Gastrocnemius medialis (tissue), 4 donors: ENCODE measurements at regions not wholly inside any gene's neighbourhood (a gene's known extent, or its start where the extent isn't known, plus 50 kb on each side); places are given as distances from the start of the nearest gene placed in this dataset.

Experiments used
- ATAC-seq, 2 donors: fragments of 150-250 bp; one replicate each; pipeline ENCODE4 v1.9.1; 2016
- DNase-seq, 2 donors: peaks; one replicate each; pipeline ENCODE4 v3.0.0-alpha.2; 2019
- H3K27ac ChIP-seq, 4 donors: fragments of 200-600 bp; sonication (generic); 1 replicate in 1 of 4; 2 replicates in 3 of 4; pipeline ENCODE4 v1.5.1; 2016 to 2018; ENCODE audit warnings: mild to moderate bottlenecking in 2 of 4, moderate library complexity in 1 of 4
- H3K27me3 ChIP-seq, 3 donors: fragments of 200-600 bp; sonication (generic) in 2 of 3; 1 replicate in 1 of 3; 2 replicates in 2 of 3; pipeline versions ENCODE4 v1.5.1 to v1.6.0; 2016 to 2019; ENCODE audit warnings: mild to moderate bottlenecking in 1 of 3, moderate library complexity in 1 of 3
- H3K36me3 ChIP-seq, 2 donors: fragments of 200-600 bp; sonication (generic) in 1 of 2; one replicate each; pipeline ENCODE4 v1.5.1; 2017 to 2018
- H3K4me1 ChIP-seq, 2 donors: fragments of 200-600 bp; sonication (generic) in 1 of 2; one replicate each; pipeline ENCODE4 v1.5.1; 2016 to 2017; ENCODE audit warnings: mild to moderate bottlenecking in 2 of 2
- H3K4me3 ChIP-seq, 4 donors: fragments of 200-600 bp; sonication (generic) in 3 of 4; 1 replicate in 1 of 4; 2 replicates in 3 of 4; pipeline ENCODE4 v1.5.1; 2016 to 2019; ENCODE audit warnings: mild to moderate bottlenecking in 2 of 4
- H3K9me3 ChIP-seq, 3 donors: fragments of 200-600 bp; sonication (generic) in 2 of 3; 1 replicate in 1 of 3; 2 replicates in 2 of 3; pipeline ENCODE4 v1.5.1; 2016 to 2019
- POLR2A ChIP-seq, 2 donors: fragments of 450-650 bp; IDR thresholded peaks; one replicate each; pipeline ENCODE4 v1.6.1; 2017; ENCODE audit warnings: antibody characterized with exemption in 2 of 2, mild to moderate bottlenecking in 2 of 2, moderate library complexity in 2 of 2
- in situ Hi-C, 4 donors: fragments of 200-750 bp; cut with MboI; loops; one replicate each; pipeline versions ENCODE4 v1.15.0 to v1.8.0; 2017; ENCODE audit warnings: low sequenced_read_pairs in 4 of 4
- intact Hi-C: fragments of 100-400 bp; cut with DNase I; formaldehyde crosslinking; loops from one replicate; pipeline ENCODE4 v1.15.1; 2023; ENCODE audit warnings: low total_unique reads
- TF ChIP-seq, protein P1 (sequence below), 5 experiments: fragments of 450-650 bp in 3 of 5; fragments of 200-600 bp in 2 of 5; sonication (generic) in 2 of 5; IDR thresholded peaks in 4 of 5; conservative IDR thresholded peaks in 1 of 5; 1 replicate in 4 of 5; 2 replicates in 1 of 5; pipeline ENCODE4 v1.5.1; 2016 to 2019; ENCODE audit warnings: antibody characterized with exemption in 5 of 5, mild to moderate bottlenecking in 3 of 5, moderate library complexity in 3 of 5

DNA sequence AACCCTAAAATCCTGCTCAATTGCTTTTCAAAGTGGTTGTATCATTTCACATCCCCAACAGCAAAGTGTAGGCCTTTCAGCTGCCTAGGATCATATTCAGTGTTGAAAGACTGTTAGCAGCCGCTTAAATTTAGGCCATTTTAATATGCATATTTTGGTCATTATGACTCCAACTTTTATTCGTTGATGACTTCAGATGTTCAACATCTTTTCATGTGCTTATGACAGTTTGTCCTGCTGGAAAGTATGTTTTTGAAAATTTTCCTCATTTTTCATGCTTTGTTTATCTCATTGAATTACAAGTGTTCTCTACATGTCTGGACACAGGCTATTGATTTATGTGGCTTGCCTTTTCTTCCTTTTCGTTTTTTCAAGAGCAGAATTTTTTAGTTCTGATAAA lies 244.0 kb downstream of the THBS2 start:
- no peak overlapping the region for H3K4me3 ChIP-seq
- no peaks in the 10 kb centered on the region for H3K9me3 ChIP-seq
- no peaks in the 10 kb centered on the region for H3K27me3 ChIP-seq
- in situ Hi-C loops: no loop called here
- DNase-seq (no peak), ATAC-seq (no peak)
- H3K27ac ChIP-seq: no peak overlapping the region
- TF ChIP-seq, protein P1, sequence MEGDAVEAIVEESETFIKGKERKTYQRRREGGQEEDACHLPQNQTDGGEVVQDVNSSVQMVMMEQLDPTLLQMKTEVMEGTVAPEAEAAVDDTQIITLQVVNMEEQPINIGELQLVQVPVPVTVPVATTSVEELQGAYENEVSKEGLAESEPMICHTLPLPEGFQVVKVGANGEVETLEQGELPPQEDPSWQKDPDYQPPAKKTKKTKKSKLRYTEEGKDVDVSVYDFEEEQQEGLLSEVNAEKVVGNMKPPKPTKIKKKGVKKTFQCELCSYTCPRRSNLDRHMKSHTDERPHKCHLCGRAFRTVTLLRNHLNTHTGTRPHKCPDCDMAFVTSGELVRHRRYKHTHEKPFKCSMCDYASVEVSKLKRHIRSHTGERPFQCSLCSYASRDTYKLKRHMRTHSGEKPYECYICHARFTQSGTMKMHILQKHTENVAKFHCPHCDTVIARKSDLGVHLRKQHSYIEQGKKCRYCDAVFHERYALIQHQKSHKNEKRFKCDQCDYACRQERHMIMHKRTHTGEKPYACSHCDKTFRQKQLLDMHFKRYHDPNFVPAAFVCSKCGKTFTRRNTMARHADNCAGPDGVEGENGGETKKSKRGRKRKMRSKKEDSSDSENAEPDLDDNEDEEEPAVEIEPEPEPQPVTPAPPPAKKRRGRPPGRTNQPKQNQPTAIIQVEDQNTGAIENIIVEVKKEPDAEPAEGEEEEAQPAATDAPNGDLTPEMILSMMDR (IDR thresholded peaks at IDR 0.05 in 4 of 5, conservative IDR thresholded peaks at IDR 0.05 in 1 of 5): no peak
- no peak for TF ChIP-seq POLR2A (IDR thresholded peaks at IDR 0.05)
- no peaks in the 10 kb centered on the region for H3K36me3 ChIP-seq
- intact Hi-C loops: no loop called here
- H3K4me1 ChIP-seq: no peaks in the 10 kb centered on the region

DNA sequence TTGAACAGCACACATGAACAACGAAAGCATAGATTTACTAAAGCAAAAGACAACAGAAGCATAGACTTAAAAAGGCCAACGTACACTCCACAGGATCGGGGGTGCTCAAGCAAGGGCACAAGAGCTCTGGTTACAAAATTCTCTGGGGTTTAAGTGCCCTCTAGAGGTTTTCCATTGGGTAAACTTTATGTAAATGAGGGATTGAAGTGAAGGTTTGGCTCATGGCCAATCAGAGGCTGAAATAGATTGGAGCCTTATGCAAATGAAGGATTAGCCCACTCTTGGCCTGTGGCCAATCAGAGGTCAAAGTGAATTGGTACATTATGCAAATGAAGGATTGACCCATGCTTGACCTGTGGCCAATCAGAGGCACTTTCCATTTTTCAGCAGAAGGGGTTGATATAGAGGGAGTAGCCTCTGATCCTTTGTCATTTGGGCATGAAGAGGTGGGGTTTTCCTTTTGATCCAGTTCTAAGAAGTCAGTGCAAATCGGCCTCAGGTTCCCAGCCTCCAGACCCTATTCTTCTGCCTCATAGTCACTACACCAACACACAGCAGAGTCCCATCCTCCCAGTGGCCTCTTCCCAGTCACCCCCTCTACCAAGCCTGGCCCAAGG lies 244.9 kb downstream of the THBS2 start:
- no peak overlapping the region for H3K27ac ChIP-seq
- in situ Hi-C loops: no loop called here
- no peaks in the 10 kb centered on the region for H3K36me3 ChIP-seq
- no peak overlapping the region for H3K4me3 ChIP-seq
- intact Hi-C loops: no loop called here
- DNase-seq (no peak), ATAC-seq (no peak)
- TF ChIP-seq, protein P1 (IDR thresholded peaks at IDR 0.05 in 4 of 5, conservative IDR thresholded peaks at IDR 0.05 in 1 of 5): no peak
- no peak for TF ChIP-seq POLR2A (IDR thresholded peaks at IDR 0.05)
- no peaks in the 10 kb centered on the region for H3K9me3 ChIP-seq
- H3K4me1 ChIP-seq: no peaks in the 10 kb centered on the region
- H3K27me3 ChIP-seq: no peaks in the 10 kb centered on the region

DNA sequence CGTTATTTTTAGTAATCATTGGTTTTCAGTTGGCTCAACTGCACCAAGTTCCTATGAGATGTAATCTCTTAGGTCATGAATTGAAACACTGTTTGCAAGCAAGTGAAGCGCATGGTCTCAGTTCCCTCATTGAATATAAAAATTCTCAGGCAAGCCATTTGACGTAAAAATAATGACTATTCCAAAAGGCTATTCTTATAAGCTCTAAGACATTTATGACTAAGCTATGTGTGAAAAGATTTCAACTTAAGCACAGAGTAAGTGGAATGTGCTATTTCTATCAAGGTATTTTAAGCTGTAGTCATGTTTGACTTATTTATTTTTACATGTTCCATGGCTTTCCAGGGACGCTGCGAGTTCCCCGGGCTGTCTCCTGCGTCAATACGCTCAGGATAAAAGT lies 248.5 kb downstream of the THBS2 start:
- Histone ChIP-seq H3K36me3 (no peaks in the 10 kb centered on the region), H3K27me3 (no peaks in the 10 kb centered on the region), H3K4me1 (no peaks in the 10 kb centered on the region), H3K9me3 (no peaks in the 10 kb centered on the region), H3K4me3 (no peak overlapping the region), H3K27ac (no peak overlapping the region)
- no peak for ATAC-seq
- TF ChIP-seq POLR2A (IDR thresholded peaks at IDR 0.05): no peak
- TF ChIP-seq, protein P1 (IDR thresholded peaks at IDR 0.05 in 4 of 5, conservative IDR thresholded peaks at IDR 0.05 in 1 of 5): no peak
- DNase-seq: no peak
- intact Hi-C loops (no loop called here), in situ Hi-C loops (no loop called here)

DNA sequence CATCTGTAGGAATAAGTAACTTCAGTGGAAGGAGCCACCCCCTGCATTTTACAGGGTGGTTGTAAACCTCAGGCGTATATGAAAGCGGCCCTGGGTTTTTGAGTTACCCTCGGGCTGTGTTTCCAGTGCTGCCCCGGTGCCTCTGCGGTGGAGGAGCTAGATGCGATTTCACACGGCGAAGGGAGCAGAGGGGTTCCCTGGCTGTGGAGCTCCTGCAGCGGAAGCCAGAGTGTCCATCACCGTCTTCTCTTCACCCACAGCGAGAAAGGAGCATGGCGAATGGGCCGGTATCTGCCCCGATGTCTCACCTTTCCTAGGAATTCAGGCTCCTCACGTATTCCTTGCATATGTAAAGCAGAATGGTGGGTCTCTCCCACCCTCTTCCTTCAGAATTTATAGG lies 253.6 kb downstream of the THBS2 start:
- Histone ChIP-seq H3K4me1 (no peaks in the 10 kb centered on the region), H3K9me3 (no peaks in the 10 kb centered on the region), H3K27ac (no peak overlapping the region), H3K27me3 (no peaks in the 10 kb centered on the region), H3K36me3 (no peaks in the 10 kb centered on the region), H3K4me3 (no peak overlapping the region)
- intact Hi-C loops: no loop called here
- ATAC-seq (no peak), DNase-seq (no peak)
- TF ChIP-seq, protein P1 (IDR thresholded peaks at IDR 0.05 in 4 of 5, conservative IDR thresholded peaks at IDR 0.05 in 1 of 5): no peak
- TF ChIP-seq POLR2A (IDR thresholded peaks at IDR 0.05): no peak
- in situ Hi-C loops: no loop called here

DNA sequence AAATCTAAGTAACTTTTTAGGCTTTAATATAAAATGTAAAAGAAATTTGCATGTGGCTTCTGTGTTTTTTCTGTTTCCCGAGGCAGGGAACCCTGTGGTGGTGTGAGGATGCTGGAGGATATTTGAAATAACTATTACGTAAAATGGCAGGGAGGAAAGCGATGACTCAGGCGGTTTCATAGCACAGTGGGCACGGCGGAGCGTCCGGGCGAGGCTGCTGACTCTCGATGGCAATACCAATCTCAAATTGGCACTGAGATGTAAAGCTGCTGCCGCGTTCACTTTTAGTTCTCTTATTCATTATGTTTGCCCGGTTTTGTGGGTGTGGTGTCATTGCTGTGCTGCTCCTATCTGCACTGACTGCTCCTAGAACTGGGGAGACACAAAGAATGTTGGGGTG lies 254.3 kb downstream of the THBS2 start:
- intact Hi-C loops: no loop called here
- Histone ChIP-seq H3K4me1 (no peaks in the 10 kb centered on the region), H3K4me3 (no peak overlapping the region), H3K27me3 (no peaks in the 10 kb centered on the region), H3K9me3 (no peaks in the 10 kb centered on the region), H3K27ac (no peak overlapping the region), H3K36me3 (no peaks in the 10 kb centered on the region)
- DNase-seq (no peak), ATAC-seq (no peak)
- in situ Hi-C loops: no loop called here
- TF ChIP-seq, protein P1 (IDR thresholded peaks at IDR 0.05 in 4 of 5, conservative IDR thresholded peaks at IDR 0.05 in 1 of 5): no peak
- TF ChIP-seq POLR2A (IDR thresholded peaks at IDR 0.05): no peak
